ENCODE measurements at regions not wholly inside any gene's neighbourhood (a gene's known extent, or its start where the extent isn't known, plus 50 kb on each side); places are given as distances from the start of the nearest gene placed in this dataset.

DNA sequence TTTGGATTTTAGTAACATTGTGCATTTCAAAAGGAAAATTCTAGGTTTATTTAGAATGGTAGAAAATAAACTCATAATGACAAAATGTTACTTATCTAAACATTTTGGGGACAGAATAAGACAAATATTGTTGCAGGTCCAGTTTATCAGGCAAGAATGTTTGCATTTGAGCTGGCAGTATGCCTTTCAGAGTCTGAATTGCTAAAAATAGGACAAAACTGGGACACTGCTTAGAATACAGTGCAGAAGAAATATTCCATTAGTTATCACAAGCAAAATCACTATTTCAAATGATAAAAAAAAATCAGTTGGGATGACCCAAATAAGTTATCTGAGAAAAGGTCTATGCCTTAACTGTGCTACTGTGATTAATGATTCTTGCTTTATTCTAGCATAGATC lies 870.3 kb upstream of the MIR17HG start:
- TF ChIP-seq, protein P1, sequence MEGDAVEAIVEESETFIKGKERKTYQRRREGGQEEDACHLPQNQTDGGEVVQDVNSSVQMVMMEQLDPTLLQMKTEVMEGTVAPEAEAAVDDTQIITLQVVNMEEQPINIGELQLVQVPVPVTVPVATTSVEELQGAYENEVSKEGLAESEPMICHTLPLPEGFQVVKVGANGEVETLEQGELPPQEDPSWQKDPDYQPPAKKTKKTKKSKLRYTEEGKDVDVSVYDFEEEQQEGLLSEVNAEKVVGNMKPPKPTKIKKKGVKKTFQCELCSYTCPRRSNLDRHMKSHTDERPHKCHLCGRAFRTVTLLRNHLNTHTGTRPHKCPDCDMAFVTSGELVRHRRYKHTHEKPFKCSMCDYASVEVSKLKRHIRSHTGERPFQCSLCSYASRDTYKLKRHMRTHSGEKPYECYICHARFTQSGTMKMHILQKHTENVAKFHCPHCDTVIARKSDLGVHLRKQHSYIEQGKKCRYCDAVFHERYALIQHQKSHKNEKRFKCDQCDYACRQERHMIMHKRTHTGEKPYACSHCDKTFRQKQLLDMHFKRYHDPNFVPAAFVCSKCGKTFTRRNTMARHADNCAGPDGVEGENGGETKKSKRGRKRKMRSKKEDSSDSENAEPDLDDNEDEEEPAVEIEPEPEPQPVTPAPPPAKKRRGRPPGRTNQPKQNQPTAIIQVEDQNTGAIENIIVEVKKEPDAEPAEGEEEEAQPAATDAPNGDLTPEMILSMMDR (IDR thresholded peaks at IDR 0.05; ENCODE audit: low read depth, low read length, missing input control) = no peak
- TF ChIP-seq SP1 (IDR thresholded peaks at IDR 0.05) = no peak
- TF ChIP-seq TAF1 (conservative IDR thresholded peaks at IDR 0.05) = no peak
- TF ChIP-seq, protein P2, sequence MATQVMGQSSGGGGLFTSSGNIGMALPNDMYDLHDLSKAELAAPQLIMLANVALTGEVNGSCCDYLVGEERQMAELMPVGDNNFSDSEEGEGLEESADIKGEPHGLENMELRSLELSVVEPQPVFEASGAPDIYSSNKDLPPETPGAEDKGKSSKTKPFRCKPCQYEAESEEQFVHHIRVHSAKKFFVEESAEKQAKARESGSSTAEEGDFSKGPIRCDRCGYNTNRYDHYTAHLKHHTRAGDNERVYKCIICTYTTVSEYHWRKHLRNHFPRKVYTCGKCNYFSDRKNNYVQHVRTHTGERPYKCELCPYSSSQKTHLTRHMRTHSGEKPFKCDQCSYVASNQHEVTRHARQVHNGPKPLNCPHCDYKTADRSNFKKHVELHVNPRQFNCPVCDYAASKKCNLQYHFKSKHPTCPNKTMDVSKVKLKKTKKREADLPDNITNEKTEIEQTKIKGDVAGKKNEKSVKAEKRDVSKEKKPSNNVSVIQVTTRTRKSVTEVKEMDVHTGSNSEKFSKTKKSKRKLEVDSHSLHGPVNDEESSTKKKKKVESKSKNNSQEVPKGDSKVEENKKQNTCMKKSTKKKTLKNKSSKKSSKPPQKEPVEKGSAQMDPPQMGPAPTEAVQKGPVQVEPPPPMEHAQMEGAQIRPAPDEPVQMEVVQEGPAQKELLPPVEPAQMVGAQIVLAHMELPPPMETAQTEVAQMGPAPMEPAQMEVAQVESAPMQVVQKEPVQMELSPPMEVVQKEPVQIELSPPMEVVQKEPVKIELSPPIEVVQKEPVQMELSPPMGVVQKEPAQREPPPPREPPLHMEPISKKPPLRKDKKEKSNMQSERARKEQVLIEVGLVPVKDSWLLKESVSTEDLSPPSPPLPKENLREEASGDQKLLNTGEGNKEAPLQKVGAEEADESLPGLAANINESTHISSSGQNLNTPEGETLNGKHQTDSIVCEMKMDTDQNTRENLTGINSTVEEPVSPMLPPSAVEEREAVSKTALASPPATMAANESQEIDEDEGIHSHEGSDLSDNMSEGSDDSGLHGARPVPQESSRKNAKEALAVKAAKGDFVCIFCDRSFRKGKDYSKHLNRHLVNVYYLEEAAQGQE (IDR thresholded peaks at IDR 0.05) = no peak
- TF ChIP-seq, protein P3, sequence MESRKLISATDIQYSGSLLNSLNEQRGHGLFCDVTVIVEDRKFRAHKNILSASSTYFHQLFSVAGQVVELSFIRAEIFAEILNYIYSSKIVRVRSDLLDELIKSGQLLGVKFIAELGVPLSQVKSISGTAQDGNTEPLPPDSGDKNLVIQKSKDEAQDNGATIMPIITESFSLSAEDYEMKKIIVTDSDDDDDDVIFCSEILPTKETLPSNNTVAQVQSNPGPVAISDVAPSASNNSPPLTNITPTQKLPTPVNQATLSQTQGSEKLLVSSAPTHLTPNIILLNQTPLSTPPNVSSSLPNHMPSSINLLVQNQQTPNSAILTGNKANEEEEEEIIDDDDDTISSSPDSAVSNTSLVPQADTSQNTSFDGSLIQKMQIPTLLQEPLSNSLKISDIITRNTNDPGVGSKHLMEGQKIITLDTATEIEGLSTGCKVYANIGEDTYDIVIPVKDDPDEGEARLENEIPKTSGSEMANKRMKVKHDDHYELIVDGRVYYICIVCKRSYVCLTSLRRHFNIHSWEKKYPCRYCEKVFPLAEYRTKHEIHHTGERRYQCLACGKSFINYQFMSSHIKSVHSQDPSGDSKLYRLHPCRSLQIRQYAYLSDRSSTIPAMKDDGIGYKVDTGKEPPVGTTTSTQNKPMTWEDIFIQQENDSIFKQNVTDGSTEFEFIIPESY (IDR thresholded peaks at IDR 0.05) = no peak
- no peak for TF ChIP-seq RAD21 (IDR thresholded peaks at IDR 0.05)
- no peak for TF ChIP-seq JUND (IDR thresholded peaks at IDR 0.05)
- no peak for TF ChIP-seq FOXA2 (IDR thresholded peaks at IDR 0.05)
- no peak for TF ChIP-seq NR2F2 (IDR thresholded peaks at IDR 0.05)
- TF ChIP-seq, protein P4, sequence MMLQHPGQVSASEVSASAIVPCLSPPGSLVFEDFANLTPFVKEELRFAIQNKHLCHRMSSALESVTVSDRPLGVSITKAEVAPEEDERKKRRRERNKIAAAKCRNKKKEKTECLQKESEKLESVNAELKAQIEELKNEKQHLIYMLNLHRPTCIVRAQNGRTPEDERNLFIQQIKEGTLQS (IDR thresholded peaks at IDR 0.05) = no peak
- TF ChIP-seq YY1 (IDR thresholded peaks at IDR 0.05) = no peak
- TF ChIP-seq, protein P5, sequence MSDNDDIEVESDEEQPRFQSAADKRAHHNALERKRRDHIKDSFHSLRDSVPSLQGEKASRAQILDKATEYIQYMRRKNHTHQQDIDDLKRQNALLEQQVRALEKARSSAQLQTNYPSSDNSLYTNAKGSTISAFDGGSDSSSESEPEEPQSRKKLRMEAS (IDR thresholded peaks at IDR 0.05) = no peak

All from liver (tissue), 3 donors.